BJ (cell line): ENCODE measurements at regions not wholly inside any gene's neighbourhood (a gene's known extent, or its start where the extent isn't known, plus 50 kb on each side); places are given as distances from the start of the nearest gene placed in this dataset.

Source experiments
- CTCF ChIA-PET: fragments of 350-600 bp; formaldehyde crosslinking; extraction: SDS; loops from one replicate; lab custom pipeline; 2021; ENCODE audit warnings: antibody characterized with exemption, inconsistent platforms; lab: Yijun Ruan, JAX
- POLR2A ChIA-PET: fragments of 300-600 bp; sonication (Branson Sonifier 250); formaldehyde crosslinking; extraction: SDS; loops from one replicate; lab custom pipeline; 2021; ENCODE audit warnings: antibody characterized with exemption; lab: Charles Lee
- DNase-seq: peaks from one replicate; pipeline ENCODE4 v3.0.0-alpha.2; 2011; ENCODE audit warnings: low read depth
- H3K27me3 ChIP-seq: 2 replicates; pipeline ENCODE4 v1.6.0; 2011; ENCODE audit warnings: low read length; ENCODE audit not compliant: control insufficient read depth, insufficient read depth
- H3K36me3 ChIP-seq: 2 replicates; pipeline ENCODE4 v1.5.1; 2011; ENCODE audit warnings: low read length; ENCODE audit not compliant: control insufficient read depth, insufficient read depth
- H3K4me3 ChIP-seq: 2 replicates; pipeline ENCODE4 v1.5.1; 2011; ENCODE audit warnings: low read depth, mild to moderate bottlenecking, control low read depth, low read length
- CTCF ChIP-seq: IDR thresholded peaks from 2 replicates; pipeline ENCODE4 v1.5.1; 2011; ENCODE audit warnings: low read depth, mild to moderate bottlenecking, control low read depth, inconsistent platforms, low read length, moderate library complexity; ENCODE audit not compliant: insufficient read depth

GRCh38 chr3:8387571-8387970 is 114.1 kb upstream of the LMCD1 start:
- no peak overlapping the region for H3K4me3 ChIP-seq
- H3K27me3 ChIP-seq = no peaks in the 10 kb centered on the region; the same call in 1 of the 2 replicates
- no peak for TF ChIP-seq CTCF
- ChIA-PET CTCF (interaction anchor here (1.2 kb wide), 1 partner anchor 39 kb away, joined by 3 read pairs; no protein-coding TSS in a partner anchor), POLR2A (no interaction called here)
- DNase-seq = no peak
- H3K36me3 ChIP-seq = no peaks in the 10 kb centered on the region

DNA sequence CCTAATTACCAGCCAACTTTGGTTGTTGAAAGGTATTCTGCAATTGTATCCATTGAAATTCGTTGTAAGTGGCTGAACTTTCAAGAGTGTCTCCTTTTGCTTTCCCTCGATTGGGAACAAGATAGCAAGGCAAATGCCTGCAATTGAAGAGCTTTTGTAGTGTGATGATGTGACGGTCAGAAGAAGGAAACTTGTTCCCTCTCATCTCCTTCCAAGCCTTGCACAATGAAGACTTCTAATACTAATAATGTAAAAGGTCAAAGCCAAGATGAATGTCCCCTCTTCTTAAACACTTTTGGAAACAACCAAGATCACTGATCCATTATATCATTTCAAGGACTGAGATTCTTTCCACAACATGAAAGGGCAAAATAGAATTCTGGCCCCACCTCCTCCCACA is 101.9 kb upstream of the LMCD1 start:
- POLR2A ChIA-PET = no interaction called here
- H3K36me3 ChIP-seq = no peaks in the 10 kb centered on the region
- H3K4me3 ChIP-seq = no peak overlapping the region
- DNase-seq = no peak
- TF ChIP-seq CTCF = no peak
- CTCF ChIA-PET = no interaction called here
- no peaks in the 10 kb centered on the region for H3K27me3 ChIP-seq

DNA sequence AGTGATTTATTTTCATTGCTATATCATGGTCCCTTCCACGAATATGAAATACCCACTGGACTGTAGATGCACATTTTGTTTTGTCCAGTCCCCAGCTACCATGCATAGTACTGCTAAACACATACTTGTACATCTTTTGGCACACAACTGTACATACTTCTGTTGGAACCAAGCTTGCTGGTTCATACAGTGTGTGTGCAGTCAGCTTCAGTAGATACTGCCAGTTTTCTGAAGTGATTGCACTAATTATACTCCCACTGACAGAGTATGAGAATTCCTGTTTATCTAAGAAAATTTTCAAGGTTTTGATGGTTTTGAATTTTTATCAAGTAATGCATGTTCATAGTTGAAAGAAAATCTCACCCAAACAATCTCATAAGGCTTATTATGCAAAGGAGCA is 100.7 kb upstream of the LMCD1 start:
- ChIA-PET POLR2A (no interaction called here), CTCF (interaction anchor here (2.3 kb wide), 1 partner anchor 16 kb away, joined by 5 read pairs; no protein-coding TSS in a partner anchor)
- no peak for DNase-seq

GRCh38 chr3:8403996-8404395 is 97.6 kb upstream of the LMCD1 start:
- POLR2A ChIA-PET = no interaction called here
- Histone ChIP-seq H3K4me3 (no peak overlapping the region), H3K27me3 (no peaks in the 10 kb centered on the region), H3K36me3 (no peaks in the 10 kb centered on the region)
- CTCF ChIA-PET = interaction anchor here (0.8 to 2.6 kb wide), 2 partner anchors 13 to 206 kb away, joined by 3 to 7 read pairs; no protein-coding TSS in a partner anchor
- no peak for DNase-seq
- TF ChIP-seq CTCF = no peak

More for the DNA sequence above, 100.7 kb upstream of the LMCD1 start:
- H3K36me3 ChIP-seq = no peaks in the 10 kb centered on the region
- no peak for TF ChIP-seq CTCF
- H3K4me3 ChIP-seq = no peak overlapping the region
- no peaks in the 10 kb centered on the region for H3K27me3 ChIP-seq

DNA sequence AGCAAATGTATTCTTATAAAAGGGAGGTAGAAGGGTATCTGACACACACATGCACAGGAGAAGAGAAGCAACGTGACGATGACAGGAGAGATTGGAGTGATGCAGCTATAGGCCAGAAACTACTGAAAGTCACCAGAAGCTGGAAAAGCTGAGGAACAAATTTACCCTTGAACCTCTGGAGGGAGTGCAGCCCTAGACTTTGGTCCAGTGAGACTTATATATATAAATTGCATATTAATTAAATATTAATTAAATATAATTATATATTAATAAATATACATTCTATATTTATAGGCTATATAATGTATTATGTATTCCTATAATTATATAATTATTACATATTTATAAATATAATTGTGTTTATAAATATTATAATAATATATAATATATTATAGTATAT is 96.5 kb upstream of the LMCD1 start:
- ChIA-PET CTCF (interaction anchor here (2.6 kb wide), 1 partner anchor 12 kb away, joined by 7 read pairs; no protein-coding TSS in a partner anchor), POLR2A (no interaction called here)
- no peak for DNase-seq
- no peak for TF ChIP-seq CTCF
- no peaks in the 10 kb centered on the region for H3K27me3 ChIP-seq
- no peaks in the 10 kb centered on the region for H3K36me3 ChIP-seq
- no peak overlapping the region for H3K4me3 ChIP-seq
